ENCODE measurements at regions not wholly inside any gene's neighbourhood (a gene's known extent, or its start where the extent isn't known, plus 50 kb on each side); places are given as distances from the start of the nearest gene placed in this dataset.

DNA sequence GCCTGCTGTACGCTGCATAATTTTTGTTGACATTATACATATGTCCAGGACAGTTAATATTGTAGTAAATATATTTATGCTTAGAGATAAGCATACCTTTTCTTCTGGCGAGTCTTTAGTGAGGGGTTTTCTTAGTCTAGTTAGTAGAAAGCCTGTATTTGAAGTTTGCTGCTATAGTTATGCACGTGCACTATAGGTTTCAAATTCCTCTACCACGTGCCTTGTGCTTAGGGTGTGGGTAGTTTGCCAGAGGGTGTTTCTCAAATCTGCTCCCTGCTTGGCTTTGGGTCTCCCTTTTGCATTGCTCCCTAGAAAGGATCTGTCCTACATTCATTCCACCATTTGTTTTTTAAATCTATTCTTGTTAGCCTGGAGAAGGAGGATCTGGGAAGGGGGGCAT lies 181.4 kb upstream of the UFL1 start:
- TF ChIP-seq EZH2 (IDR thresholded peaks at IDR 0.05; ENCODE audit: borderline replicate concordance, insufficient read depth, low read depth, low read length, poor library complexity, severe bottlenecking): no peak
- TF ChIP-seq, protein P1, sequence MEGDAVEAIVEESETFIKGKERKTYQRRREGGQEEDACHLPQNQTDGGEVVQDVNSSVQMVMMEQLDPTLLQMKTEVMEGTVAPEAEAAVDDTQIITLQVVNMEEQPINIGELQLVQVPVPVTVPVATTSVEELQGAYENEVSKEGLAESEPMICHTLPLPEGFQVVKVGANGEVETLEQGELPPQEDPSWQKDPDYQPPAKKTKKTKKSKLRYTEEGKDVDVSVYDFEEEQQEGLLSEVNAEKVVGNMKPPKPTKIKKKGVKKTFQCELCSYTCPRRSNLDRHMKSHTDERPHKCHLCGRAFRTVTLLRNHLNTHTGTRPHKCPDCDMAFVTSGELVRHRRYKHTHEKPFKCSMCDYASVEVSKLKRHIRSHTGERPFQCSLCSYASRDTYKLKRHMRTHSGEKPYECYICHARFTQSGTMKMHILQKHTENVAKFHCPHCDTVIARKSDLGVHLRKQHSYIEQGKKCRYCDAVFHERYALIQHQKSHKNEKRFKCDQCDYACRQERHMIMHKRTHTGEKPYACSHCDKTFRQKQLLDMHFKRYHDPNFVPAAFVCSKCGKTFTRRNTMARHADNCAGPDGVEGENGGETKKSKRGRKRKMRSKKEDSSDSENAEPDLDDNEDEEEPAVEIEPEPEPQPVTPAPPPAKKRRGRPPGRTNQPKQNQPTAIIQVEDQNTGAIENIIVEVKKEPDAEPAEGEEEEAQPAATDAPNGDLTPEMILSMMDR (IDR thresholded peaks at IDR 0.05): no peak
